ACHN (cell line): ENCODE measurements at regions not wholly inside any gene's neighbourhood (a gene's known extent, or its start where the extent isn't known, plus 50 kb on each side); places are given as distances from the start of the nearest gene placed in this dataset.

ENCODE experiments used
- DNase-seq: peaks from one replicate; pipeline ENCODE4 v3.0.0-alpha.2; 2015
- in situ Hi-C: cut with HindIII; loops from 2 replicates; pipeline ENCODE4 v1.10.0; 2017; ENCODE audit warnings: low sequenced_read_pairs, low pct_ligation_motif_present, low pct_unique_long_range_greater_than_20kb

DNA sequence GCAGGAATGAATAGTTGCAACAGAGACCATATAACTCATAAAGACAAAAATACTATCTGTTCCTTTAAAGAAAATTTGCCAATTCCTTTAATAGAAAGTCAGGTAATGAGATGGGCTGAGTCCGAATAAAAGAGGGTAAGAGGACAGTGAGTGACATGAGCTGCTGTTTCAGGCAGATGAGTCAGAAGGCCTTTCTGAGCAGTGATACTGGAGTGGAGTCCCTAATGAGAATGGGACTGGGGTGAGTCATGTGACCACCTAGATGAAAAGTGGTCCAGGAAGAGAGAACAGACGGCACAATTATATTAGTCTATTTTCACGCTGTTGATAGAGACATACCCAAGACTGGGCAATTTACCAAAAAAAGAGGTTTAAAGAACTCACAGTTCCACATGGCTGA, 393.7 kb downstream of the BCL11B start:
- DNase-seq, result no peak
- in situ Hi-C loops, result no loop called here

- in situ Hi-C loops, result no loop called here
- no peak for DNase-seq
Observed at GRCh38 chr14:98886982-98887381, 385.0 kb downstream of the BCL11B start.

DNA sequence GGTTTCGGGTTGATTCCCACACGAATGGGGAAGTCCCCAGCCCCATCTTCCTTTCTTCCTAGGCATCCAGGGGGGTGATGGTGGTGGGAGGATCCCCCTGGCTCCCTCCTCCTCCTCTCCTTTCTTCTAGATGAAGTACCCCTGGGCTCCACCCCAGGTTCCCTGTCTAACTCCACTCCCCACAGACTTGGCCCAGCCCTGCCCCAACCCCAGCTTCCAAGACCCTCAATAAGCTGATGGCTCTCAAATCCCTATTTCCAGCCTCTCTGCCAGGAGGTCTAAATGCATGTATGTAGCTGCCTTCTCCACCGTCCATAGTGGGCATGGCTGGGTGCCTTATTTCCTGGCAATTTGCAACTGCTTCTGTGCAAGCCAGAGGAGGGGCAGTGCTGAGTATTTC, 383.7 kb downstream of the BCL11B start:
- DNase-seq, result no peak
- in situ Hi-C loops, result no loop called here

GRCh38 chr14:98888927-98889835, 382.8 kb downstream of the BCL11B start:
- in situ Hi-C loops, result no loop called here
- no peak for DNase-seq

DNA sequence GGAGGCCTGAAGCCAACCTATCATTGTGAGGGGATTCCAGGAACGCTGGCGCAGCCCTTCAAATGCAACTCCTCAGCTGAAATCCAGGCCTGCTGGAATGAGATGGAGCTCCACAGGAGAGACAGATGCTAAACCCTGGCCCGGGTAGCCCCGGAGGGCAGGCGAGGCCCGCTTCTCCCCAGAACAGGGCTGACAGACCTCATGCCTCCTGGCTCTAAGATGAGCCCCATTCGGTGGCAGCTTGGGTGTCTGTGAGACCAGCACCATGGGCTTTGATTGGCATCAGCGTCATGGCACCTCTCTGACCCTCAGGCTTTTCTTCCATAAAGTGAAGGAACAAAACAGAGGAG, 382.2 kb downstream of the BCL11B start:
- no peak for DNase-seq
- in situ Hi-C loops, result no loop called here

GRCh38 chr14:98890556-98891340, 381.2 kb downstream of the BCL11B start:
- DNase-seq, result no peak
- in situ Hi-C loops, result no loop called here

DNA sequence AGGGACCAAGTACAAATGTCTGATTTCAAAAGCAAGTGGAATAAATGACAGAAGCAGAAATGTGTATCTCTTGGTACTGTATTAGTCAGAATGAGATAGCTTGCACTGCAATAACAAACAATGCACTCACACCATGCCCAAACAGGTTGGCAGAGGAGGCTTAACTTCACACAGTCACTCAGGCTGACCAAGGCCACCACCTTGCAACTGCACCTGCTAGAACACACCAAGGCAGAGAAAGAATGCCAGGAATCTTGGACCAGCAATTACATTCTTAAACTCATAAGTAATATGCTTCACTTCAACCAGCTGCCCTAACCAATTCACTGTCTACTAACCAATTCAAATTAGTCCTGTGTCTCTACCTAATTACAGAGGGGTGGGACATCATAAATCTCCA, 378.3 kb downstream of the BCL11B start:
- in situ Hi-C loops, result no loop called here
- no peak for DNase-seq

GRCh38 chr14:98894600-98894999, 377.4 kb downstream of the BCL11B start:
- in situ Hi-C loops, result no loop called here
- no peak for DNase-seq

DNA sequence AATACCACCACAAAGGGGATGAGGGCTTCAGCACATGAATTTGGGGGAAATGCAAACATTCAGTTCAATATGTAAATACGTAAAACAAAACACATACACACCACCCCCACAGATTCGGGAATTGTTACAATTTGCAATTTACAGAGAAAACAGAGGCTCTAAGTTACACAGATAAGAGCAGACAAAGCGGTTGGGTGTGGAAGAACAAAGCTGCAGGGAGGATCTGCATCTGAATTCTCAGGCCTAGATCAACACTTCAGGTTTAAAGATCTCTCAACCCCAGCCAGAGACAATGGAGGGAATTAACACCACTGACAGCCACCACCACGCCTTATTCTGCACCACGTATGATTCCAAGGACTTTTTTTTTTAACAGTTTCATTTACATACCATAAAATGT, 375.5 kb downstream of the BCL11B start:
- no peak for DNase-seq
- in situ Hi-C loops, result no loop called here

GRCh38 chr14:98897605-98898309, 374.2 kb downstream of the BCL11B start:
- no peak for DNase-seq
- in situ Hi-C loops, result no loop called here

DNA sequence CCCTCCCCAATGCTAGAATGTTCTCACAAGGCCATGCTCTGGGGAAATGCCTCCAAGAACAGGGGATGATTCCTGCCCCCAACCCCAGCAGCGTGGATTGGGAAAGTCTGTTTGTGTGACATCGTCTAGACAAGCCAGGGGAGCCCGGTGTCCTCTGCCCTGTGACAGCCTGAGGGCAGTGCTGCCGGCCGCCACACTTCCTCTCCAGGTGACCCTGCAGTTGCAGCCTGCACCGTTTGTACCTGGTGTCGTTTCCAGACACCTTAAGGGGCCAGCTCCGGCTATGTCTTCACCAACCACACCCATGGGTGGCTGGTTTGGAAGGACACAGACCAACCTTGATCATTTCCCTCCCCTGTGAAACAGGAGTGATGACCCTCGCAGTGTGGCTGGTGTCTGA, 372.6 kb downstream of the BCL11B start:
- no peak for DNase-seq
- in situ Hi-C loops, result no loop called here

DNA sequence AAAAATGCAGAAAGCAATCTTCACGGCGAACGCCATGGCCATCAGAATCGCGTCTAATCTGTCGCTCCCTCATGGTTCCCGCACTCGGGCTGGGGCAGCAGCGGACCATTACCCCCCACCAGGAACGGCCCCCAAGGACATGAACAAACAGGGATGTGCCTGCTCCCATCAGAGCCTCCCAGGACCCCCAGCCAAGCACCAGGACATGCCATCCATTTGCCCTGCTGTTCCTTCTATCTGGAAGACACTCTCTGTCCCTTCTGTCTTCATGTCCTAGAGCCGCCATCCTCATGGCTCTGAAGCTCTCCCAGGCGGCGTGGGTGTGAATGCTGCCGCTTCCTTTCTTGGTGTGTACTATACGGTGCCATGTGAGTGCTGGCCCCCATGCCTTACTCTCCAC, 371.8 kb downstream of the BCL11B start:
- no peak for DNase-seq
- in situ Hi-C loops, result no loop called here

DNA sequence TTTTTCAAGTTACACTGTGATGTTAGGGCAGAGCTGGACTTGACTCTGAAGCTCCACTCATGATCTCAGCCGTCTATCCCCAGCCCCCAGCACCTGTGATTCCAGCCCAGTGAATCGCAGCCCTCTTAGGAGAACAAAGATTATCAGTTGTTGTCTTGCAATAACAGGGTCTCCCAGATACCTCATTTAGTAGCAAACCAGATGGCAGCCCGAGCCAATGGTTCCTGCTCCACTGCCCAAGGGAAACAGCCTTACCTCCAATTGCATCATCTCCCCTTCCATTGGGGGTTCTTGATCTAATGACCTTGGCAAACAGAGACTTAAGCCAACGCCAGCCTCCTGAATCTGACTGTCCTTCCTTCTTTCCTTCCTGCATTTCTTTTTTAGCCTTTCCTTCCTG, 371.2 kb downstream of the BCL11B start:
- in situ Hi-C loops, result no loop called here
- DNase-seq, result no peak

- DNase-seq, result no peak
- in situ Hi-C loops, result no loop called here
Observed at GRCh38 chr14:98901511-98902205, 370.3 kb downstream of the BCL11B start.

- in situ Hi-C loops, result no loop called here
- DNase-seq, result no peak
Observed at GRCh38 chr14:98903371-98903770, 368.6 kb downstream of the BCL11B start.

- in situ Hi-C loops, result no loop called here
- DNase-seq, result no peak
Observed at GRCh38 chr14:98904677-98905076, 367.3 kb downstream of the BCL11B start.

- in situ Hi-C loops, result no loop called here
- no peak for DNase-seq
Observed at GRCh38 chr14:98906123-98906995, 365.6 kb downstream of the BCL11B start.

- DNase-seq, result no peak
- in situ Hi-C loops, result no loop called here
Observed at GRCh38 chr14:98907271-98907670, 364.7 kb downstream of the BCL11B start.
